ENCODE measurements at regions not wholly inside any gene's neighbourhood (a gene's known extent, or its start where the extent isn't known, plus 50 kb on each side); places are given as distances from the start of the nearest gene placed in this dataset.

DNA sequence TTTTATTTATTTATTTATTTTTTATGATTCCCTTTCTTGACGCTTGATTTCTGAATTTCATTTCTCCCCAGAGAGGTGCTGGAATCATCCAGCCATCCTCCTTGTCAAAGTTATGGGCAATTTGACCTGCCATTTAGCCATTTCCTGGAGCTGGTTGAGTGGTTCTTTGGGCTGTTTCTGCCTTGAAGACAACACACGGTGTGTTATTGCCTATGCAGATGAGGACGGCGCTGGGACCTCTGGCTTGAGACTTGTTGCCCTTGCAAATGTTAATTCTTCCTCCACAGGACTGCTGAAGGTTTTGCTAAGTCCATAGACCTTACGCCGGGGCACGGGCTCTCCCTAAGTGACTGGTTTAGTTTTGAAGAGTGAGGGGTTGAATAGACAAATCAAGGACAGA, 147.9 kb upstream of the PLET1 start:
- H3K79me2 ChIP-seq (ENCODE audit: insufficient read depth, low read length): no peaks in the 10 kb centered on the region
- H3K4me2 ChIP-seq (ENCODE audit: low read depth, low read length): no peak overlapping the region
- no peaks in the 10 kb centered on the region for H4K20me1 ChIP-seq (ENCODE audit: insufficient read depth, low read length)
- WGBS (ENCODE audit: low lambda C conversion rate): 30% methylated on average over 7 of the region's 7 CpGs
- in situ Hi-C loops (cut with HindIII; ENCODE audit: extremely low pct_ligation_motif_present, low pct_unique_long_range_greater_than_20kb) (no loop called here), intact Hi-C loops (cut with micrococcal nuclease; ENCODE audit: unreplicated experiment) (no loop called here)
- no peak overlapping the region for H3K4me3 ChIP-seq (replicated peaks in 1 of 3; ENCODE audit: insufficient read depth in 1 of 3, low read depth in 2 of 3, low read length in 3 of 3)
- no peak for ATAC-seq
- CTCF ChIA-PET (ENCODE audit: low intra/inter-chr PET ratio, low total read pairs): no interaction called here
- BruUV-seq (replicated peaks): no TSS peak
- TF ChIP-seq SP5 (CRISPR knock-in tag; IDR thresholded peaks at IDR 0.05; ENCODE audit: borderline replicate concordance, low read depth) (no peak), AGO1 (IDR thresholded peaks at IDR 0.05; ENCODE audit: low read depth, low read length, poor library complexity, severe bottlenecking) (no peak)
- FAIRE-seq: no peak
- DNase-seq (ENCODE audit: low spot score): no peak
- H3K9ac ChIP-seq (ENCODE audit: insufficient read depth, low read depth, low read length): no peak overlapping the region
- H3K27ac ChIP-seq (ENCODE audit: extremely low read length, insufficient read depth, low read length): no peak overlapping the region
- peaks cover 2% of the 10 kb centered on the region; the same call in 1 of the 2 replicates for H3K9me3 ChIP-seq (ENCODE audit: low read length)
- H3K4me1 ChIP-seq (ENCODE audit: insufficient read depth, low read length): no peaks in the 10 kb centered on the region
- H2AFZ ChIP-seq (ENCODE audit: low read length): no peak overlapping the region
- POLR2A ChIA-PET: no interaction called here
- no peaks in the 10 kb centered on the region for H3K36me3 ChIP-seq (replicated peaks in 1 of 2; ENCODE audit: control insufficient read depth in 1 of 2, insufficient read depth in 2 of 2, low read length in 2 of 2)
- H3K27me3 ChIP-seq (ENCODE audit: control insufficient read depth in 1 of 2, insufficient read depth in 2 of 2, low read length in 2 of 2): peaks cover 0 to 9% of the 10 kb centered on the region in 2 experiments; a peak in 2 of 5 replicates

GRCh38 chr11:112410325-112410724, 149.7 kb upstream of the PLET1 start:
- 1% methylated on average over 6 of the region's 6 CpGs for WGBS (ENCODE audit: low lambda C conversion rate)
- Histone ChIP-seq H2AFZ (ENCODE audit: low read length) (no peak overlapping the region), H3K9me3 (ENCODE audit: low read length) (peaks cover 7% of the 10 kb centered on the region; the same call in 1 of the 2 replicates), H3K4me3 (replicated peaks in 1 of 3; ENCODE audit: insufficient read depth in 1 of 3, low read depth in 2 of 3, low read length in 3 of 3) (no peak overlapping the region), H3K4me2 (ENCODE audit: low read depth, low read length) (no peak overlapping the region), H3K27ac (ENCODE audit: extremely low read length, insufficient read depth, low read length) (no peak overlapping the region), H3K79me2 (ENCODE audit: insufficient read depth, low read length) (no peaks in the 10 kb centered on the region), H4K20me1 (ENCODE audit: insufficient read depth, low read length) (no peaks in the 10 kb centered on the region), H3K36me3 (replicated peaks in 1 of 2; ENCODE audit: control insufficient read depth in 1 of 2, insufficient read depth in 2 of 2, low read length in 2 of 2) (no peaks in the 10 kb centered on the region), H3K27me3 (ENCODE audit: control insufficient read depth in 1 of 2, insufficient read depth in 2 of 2, low read length in 2 of 2) (peaks cover 0 to 9% of the 10 kb centered on the region in 2 experiments; a peak in 2 of 5 replicates), H3K4me1 (ENCODE audit: insufficient read depth, low read length) (no peaks in the 10 kb centered on the region), H3K9ac (ENCODE audit: insufficient read depth, low read depth, low read length) (no peak overlapping the region)
- in situ Hi-C loops (cut with HindIII; ENCODE audit: extremely low pct_ligation_motif_present, low pct_unique_long_range_greater_than_20kb): no loop called here
- intact Hi-C loops (cut with micrococcal nuclease; ENCODE audit: unreplicated experiment): no loop called here
- ChIA-PET POLR2A (no interaction called here), CTCF (ENCODE audit: low intra/inter-chr PET ratio, low total read pairs) (no interaction called here)
- no peak for FAIRE-seq
- ATAC-seq: no peak
- no TSS peak for BruUV-seq (replicated peaks)
- no peak for DNase-seq (ENCODE audit: low spot score)
- TF ChIP-seq ELF1 (CRISPR knock-in tag; IDR thresholded peaks at IDR 0.05) (no peak), BHLHE40 (IDR thresholded peaks at IDR 0.05; ENCODE audit: low read length) (no peak), RELA (CRISPR knock-in tag; IDR thresholded peaks at IDR 0.05) (no peak), ZNF382 (CRISPR knock-in tag; IDR thresholded peaks at IDR 0.05; ENCODE audit: borderline replicate concordance) (no peak), ATF1 (CRISPR knock-in tag; IDR thresholded peaks at IDR 0.05) (no peak), ZNF782 (CRISPR knock-in tag; IDR thresholded peaks at IDR 0.05; ENCODE audit: borderline replicate concordance) (no peak), ZNF260 (CRISPR knock-in tag; IDR thresholded peaks at IDR 0.05; ENCODE audit: borderline replicate concordance, low read depth) (no peak), PHB2 (IDR thresholded peaks at IDR 0.05; ENCODE audit: partially characterized antibody) (no peak), ZNF569 (CRISPR knock-in tag; IDR thresholded peaks at IDR 0.05; ENCODE audit: borderline replicate concordance) (no peak), AKNA (CRISPR knock-in tag; IDR thresholded peaks at IDR 0.05; ENCODE audit: borderline replicate concordance) (no peak)
- TF ChIP-seq, protein P1, sequence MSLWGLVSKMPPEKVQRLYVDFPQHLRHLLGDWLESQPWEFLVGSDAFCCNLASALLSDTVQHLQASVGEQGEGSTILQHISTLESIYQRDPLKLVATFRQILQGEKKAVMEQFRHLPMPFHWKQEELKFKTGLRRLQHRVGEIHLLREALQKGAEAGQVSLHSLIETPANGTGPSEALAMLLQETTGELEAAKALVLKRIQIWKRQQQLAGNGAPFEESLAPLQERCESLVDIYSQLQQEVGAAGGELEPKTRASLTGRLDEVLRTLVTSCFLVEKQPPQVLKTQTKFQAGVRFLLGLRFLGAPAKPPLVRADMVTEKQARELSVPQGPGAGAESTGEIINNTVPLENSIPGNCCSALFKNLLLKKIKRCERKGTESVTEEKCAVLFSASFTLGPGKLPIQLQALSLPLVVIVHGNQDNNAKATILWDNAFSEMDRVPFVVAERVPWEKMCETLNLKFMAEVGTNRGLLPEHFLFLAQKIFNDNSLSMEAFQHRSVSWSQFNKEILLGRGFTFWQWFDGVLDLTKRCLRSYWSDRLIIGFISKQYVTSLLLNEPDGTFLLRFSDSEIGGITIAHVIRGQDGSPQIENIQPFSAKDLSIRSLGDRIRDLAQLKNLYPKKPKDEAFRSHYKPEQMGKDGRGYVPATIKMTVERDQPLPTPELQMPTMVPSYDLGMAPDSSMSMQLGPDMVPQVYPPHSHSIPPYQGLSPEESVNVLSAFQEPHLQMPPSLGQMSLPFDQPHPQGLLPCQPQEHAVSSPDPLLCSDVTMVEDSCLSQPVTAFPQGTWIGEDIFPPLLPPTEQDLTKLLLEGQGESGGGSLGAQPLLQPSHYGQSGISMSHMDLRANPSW (CRISPR knock-in tag; IDR thresholded peaks at IDR 0.05; ENCODE audit: borderline replicate concordance): no peak

Measured in HepG2 (cell line).